ENCODE measurements at regions not wholly inside any gene's neighbourhood (a gene's known extent, or its start where the extent isn't known, plus 50 kb on each side); places are given as distances from the start of the nearest gene placed in this dataset.

GRCh38 chr5:143707806-143708205 lies 104.2 kb upstream of the HMHB1 start:
- TF ChIP-seq FOXK2 (IDR thresholded peaks at IDR 0.05) (no peak), LEF1 (IDR thresholded peaks at IDR 0.05; ENCODE audit: borderline replicate concordance) (no peak), BHLHE40 (IDR thresholded peaks at IDR 0.05; ENCODE audit: borderline replicate concordance) (no peak), FOXA1 (IDR thresholded peaks at IDR 0.05) (no peak), L3MBTL2 (conservative IDR thresholded peaks at IDR 0.05) (no peak), PKNOX1 (IDR thresholded peaks at IDR 0.05) (no peak), NFRKB (IDR thresholded peaks at IDR 0.05) (no peak), TARDBP (IDR thresholded peaks at IDR 0.05) (no peak), ELF4 (IDR thresholded peaks at IDR 0.05) (no peak), FOXM1 (IDR thresholded peaks at IDR 0.05; ENCODE audit: borderline replicate concordance) (no peak), SUZ12 (IDR thresholded peaks at IDR 0.05) (no peak), SP1 (IDR thresholded peaks at IDR 0.05) (no peak), ZNF384 (IDR thresholded peaks at IDR 0.05) (no peak), CTBP1 (IDR thresholded peaks at IDR 0.05; ENCODE audit: borderline replicate concordance) (no peak), HDGF (IDR thresholded peaks at IDR 0.05; ENCODE audit: borderline replicate concordance) (no peak), ARNT (IDR thresholded peaks at IDR 0.05) (no peak)
- ChIA-PET POLR2A (no interaction called here), CTCF (no interaction called here)

GRCh38 chr5:143705381-143705780 lies 106.6 kb upstream of the HMHB1 start:
- CTCF ChIA-PET, result no interaction called here

More at GRCh38 chr5:143707806-143708205, 104.2 kb upstream of the HMHB1 start:
- DNase-seq (ENCODE audit: extremely low spot score), result no peak

GRCh38 chr5:143703659-143704058 lies 108.3 kb upstream of the HMHB1 start:
- CTCF ChIA-PET, result no interaction called here
- POLR2A ChIA-PET, result no interaction called here
- no peak for DNase-seq (ENCODE audit: extremely low spot score)
- TF ChIP-seq SP1 (IDR thresholded peaks at IDR 0.05), result no peak
- TF ChIP-seq FOXK2 (IDR thresholded peaks at IDR 0.05), result no peak
- TF ChIP-seq SUZ12 (IDR thresholded peaks at IDR 0.05), result no peak
- TF ChIP-seq FOXM1 (IDR thresholded peaks at IDR 0.05; ENCODE audit: borderline replicate concordance), result no peak
- no peak for TF ChIP-seq L3MBTL2 (conservative IDR thresholded peaks at IDR 0.05)
- no peak for TF ChIP-seq ZNF384 (IDR thresholded peaks at IDR 0.05)
- TF ChIP-seq NFRKB (IDR thresholded peaks at IDR 0.05), result no peak
- no peak for TF ChIP-seq ARNT (IDR thresholded peaks at IDR 0.05)
- no peak for TF ChIP-seq LEF1 (IDR thresholded peaks at IDR 0.05; ENCODE audit: borderline replicate concordance)
- no peak for TF ChIP-seq HDGF (IDR thresholded peaks at IDR 0.05; ENCODE audit: borderline replicate concordance)
- TF ChIP-seq PKNOX1 (IDR thresholded peaks at IDR 0.05), result no peak

More at GRCh38 chr5:143705381-143705780, 106.6 kb upstream of the HMHB1 start:
- DNase-seq (ENCODE audit: extremely low spot score), result no peak
- POLR2A ChIA-PET, result no interaction called here
- TF ChIP-seq CTBP1 (IDR thresholded peaks at IDR 0.05; ENCODE audit: borderline replicate concordance), result no peak
- TF ChIP-seq PKNOX1 (IDR thresholded peaks at IDR 0.05), result no peak
- TF ChIP-seq FOXM1 (IDR thresholded peaks at IDR 0.05; ENCODE audit: borderline replicate concordance), result no peak
- TF ChIP-seq FOXK2 (IDR thresholded peaks at IDR 0.05), result no peak
- TF ChIP-seq ELF4 (IDR thresholded peaks at IDR 0.05), result no peak
- no peak for TF ChIP-seq HDGF (IDR thresholded peaks at IDR 0.05; ENCODE audit: borderline replicate concordance)
- TF ChIP-seq ZNF384 (IDR thresholded peaks at IDR 0.05), result no peak

GRCh38 chr5:143701493-143701892 lies 110.5 kb upstream of the HMHB1 start:
- TF ChIP-seq FOXK2 (IDR thresholded peaks at IDR 0.05) (no peak), PKNOX1 (IDR thresholded peaks at IDR 0.05) (no peak), FOXA1 (IDR thresholded peaks at IDR 0.05) (no peak), ZNF384 (IDR thresholded peaks at IDR 0.05) (no peak), SUZ12 (IDR thresholded peaks at IDR 0.05) (no peak), TARDBP (IDR thresholded peaks at IDR 0.05) (no peak), BHLHE40 (IDR thresholded peaks at IDR 0.05; ENCODE audit: borderline replicate concordance) (no peak), HDGF (IDR thresholded peaks at IDR 0.05; ENCODE audit: borderline replicate concordance) (no peak), L3MBTL2 (conservative IDR thresholded peaks at IDR 0.05) (no peak), ELF4 (IDR thresholded peaks at IDR 0.05) (no peak), FOXM1 (IDR thresholded peaks at IDR 0.05; ENCODE audit: borderline replicate concordance) (no peak), SP1 (IDR thresholded peaks at IDR 0.05) (no peak), ARNT (IDR thresholded peaks at IDR 0.05) (no peak), NFRKB (IDR thresholded peaks at IDR 0.05) (no peak), CTBP1 (IDR thresholded peaks at IDR 0.05; ENCODE audit: borderline replicate concordance) (no peak), LEF1 (IDR thresholded peaks at IDR 0.05; ENCODE audit: borderline replicate concordance) (no peak)
- DNase-seq (ENCODE audit: extremely low spot score), result no peak
- ChIA-PET CTCF (no interaction called here), POLR2A (no interaction called here)

- ChIA-PET POLR2A (no interaction called here), CTCF (no interaction called here)
- no peak for TF ChIP-seq LEF1 (IDR thresholded peaks at IDR 0.05; ENCODE audit: borderline replicate concordance)
- TF ChIP-seq ZNF384 (IDR thresholded peaks at IDR 0.05), result no peak
- no peak for TF ChIP-seq SUZ12 (IDR thresholded peaks at IDR 0.05)
- TF ChIP-seq NFRKB (IDR thresholded peaks at IDR 0.05), result no peak
- no peak for TF ChIP-seq TARDBP (IDR thresholded peaks at IDR 0.05)
- TF ChIP-seq FOXM1 (IDR thresholded peaks at IDR 0.05; ENCODE audit: borderline replicate concordance), result no peak
- no peak for TF ChIP-seq HDGF (IDR thresholded peaks at IDR 0.05; ENCODE audit: borderline replicate concordance)
- no peak for TF ChIP-seq L3MBTL2 (conservative IDR thresholded peaks at IDR 0.05)
- TF ChIP-seq FOXK2 (IDR thresholded peaks at IDR 0.05), result no peak
- TF ChIP-seq FOXA1 (IDR thresholded peaks at IDR 0.05), result no peak
- TF ChIP-seq BHLHE40 (IDR thresholded peaks at IDR 0.05; ENCODE audit: borderline replicate concordance), result no peak
- no peak for DNase-seq (ENCODE audit: extremely low spot score)
Measured at GRCh38 chr5:143700994-143701393, 111.0 kb upstream of the HMHB1 start.

- ChIA-PET CTCF (no interaction called here), POLR2A (no interaction called here)
- TF ChIP-seq HDGF (IDR thresholded peaks at IDR 0.05; ENCODE audit: borderline replicate concordance), result no peak
- TF ChIP-seq SUZ12 (IDR thresholded peaks at IDR 0.05), result no peak
- no peak for TF ChIP-seq L3MBTL2 (conservative IDR thresholded peaks at IDR 0.05)
- no peak for TF ChIP-seq FOXA1 (IDR thresholded peaks at IDR 0.05)
- TF ChIP-seq FOXK2 (IDR thresholded peaks at IDR 0.05), result no peak
- no peak for TF ChIP-seq ELF4 (IDR thresholded peaks at IDR 0.05)
- no peak for TF ChIP-seq NFRKB (IDR thresholded peaks at IDR 0.05)
- no peak for DNase-seq (ENCODE audit: extremely low spot score)
Measured at GRCh38 chr5:143699121-143699520, 112.8 kb upstream of the HMHB1 start.
